Panc1 (cell line): ENCODE measurements at regions not wholly inside any gene's neighbourhood (a gene's known extent, or its start where the extent isn't known, plus 50 kb on each side); places are given as distances from the start of the nearest gene placed in this dataset.

Source experiments
- ATAC-seq: fragments of 200-7000 bp; cut with Tn5 transposase; 2 replicates; pipeline ENCODE4 v1.9.1; 2020; ENCODE audit warnings: mild to moderate bottlenecking, moderate library complexity
- BruUV-seq: library from RNA; stranded (reverse); fragments of 400-500 nt; replicated peaks from 2 replicates; lab custom pipeline; 2021; lab: Mats Ljungman, UMichigan
- CTCF ChIA-PET: fragments of 300-600 bp; sonication (Branson Sonifier 250); formaldehyde crosslinking; loops from one replicate; lab custom pipeline; 2022; ENCODE audit warnings: antibody characterized with exemption; lab: Charles Lee
- POLR2A ChIA-PET: fragments of 300-600 bp; sonication (Branson Sonifier 250); formaldehyde crosslinking; loops from one replicate; lab custom pipeline; 2022; ENCODE audit warnings: antibody characterized with exemption; lab: Charles Lee
- DNase-seq: peaks from one replicate; pipeline ENCODE4 v3.0.0-alpha.2; 2010; ENCODE audit warnings: low read depth, low spot score
- H3K27ac ChIP-seq: 2 replicates; pipeline ENCODE4 v1.5.1; 2011; ENCODE audit warnings: mild to moderate bottlenecking, low read length, inconsistent platforms
- H3K27me3 ChIP-seq: fragments of 200-500 bp; sonication (Bioruptor generic); 2 replicates; pipeline ENCODE4 v1.6.0; 2014; ENCODE audit warnings: low read length, inconsistent platforms; ENCODE audit not compliant: control insufficient read depth, insufficient read depth
- H3K36me3 ChIP-seq: fragments of 200-500 bp; sonication (Bioruptor generic); 2 replicates; pipeline ENCODE4 v1.5.1; 2014; ENCODE audit warnings: inconsistent platforms, mild to moderate bottlenecking, low read length, moderate library complexity; ENCODE audit not compliant: control insufficient read depth, insufficient read depth
- H3K4me1 ChIP-seq: 2 replicates; pipeline ENCODE4 v1.5.1; 2011; ENCODE audit warnings: inconsistent platforms, mild to moderate bottlenecking, low read length, moderate library complexity; ENCODE audit not compliant: control insufficient read depth, insufficient read depth
- H3K4me3 ChIP-seq, 2 experiments: 2 replicates each; pipeline ENCODE4 v1.5.1; 2011 to 2012; ENCODE audit warnings: low read depth in 2 of 2, low read length in 2 of 2, mild to moderate bottlenecking in 2 of 2, inconsistent platforms in 1 of 2, moderate library complexity in 1 of 2
- H3K9me3 ChIP-seq: fragments of 200-500 bp; sonication (Bioruptor generic); 2 replicates; pipeline ENCODE4 v1.5.1; 2014; ENCODE audit warnings: low read depth, mild to moderate bottlenecking, inconsistent platforms, low read length, moderate library complexity; ENCODE audit not compliant: control insufficient read depth, insufficient read depth
- POLR2AphosphoS5 ChIP-seq: IDR thresholded peaks from 2 replicates; pipeline ENCODE4 v1.6.1; 2012; ENCODE audit warnings: mild to moderate bottlenecking, low read depth, low read length, moderate library complexity
- SIN3A ChIP-seq: IDR thresholded peaks from 2 replicates; pipeline ENCODE4 v1.6.1; 2012; ENCODE audit warnings: low read depth, mild to moderate bottlenecking, low read length, moderate library complexity, borderline replicate concordance; ENCODE audit not compliant: insufficient read depth
- TCF7L2 ChIP-seq: IDR thresholded peaks from 2 replicates; pipeline ENCODE4 v1.6.1; 2011; ENCODE audit warnings: mild to moderate bottlenecking, low read depth, low read length, inconsistent platforms
- in situ Hi-C: cut with HindIII; loops from 2 replicates; pipeline ENCODE4 v1.10.0; 2016; ENCODE audit warnings: low sequenced_read_pairs, low pct_unique_long_range_greater_than_20kb
- intact Hi-C: fragments of 100-400 bp; cut with micrococcal nuclease; formaldehyde crosslinking; loops from one replicate; pipeline ENCODE4 v1.10.0; 2022; ENCODE audit not compliant: unreplicated experiment
- TF ChIP-seq, protein P1 (sequence below): fragments of 450-650 bp; IDR thresholded peaks from 2 replicates; pipeline ENCODE4 v1.5.1; 2017; ENCODE audit warnings: mild to moderate bottlenecking
- TF ChIP-seq, protein P2 (sequence below), 2 experiments: IDR thresholded peaks; 2 replicates each; pipeline ENCODE4 v1.6.1; 2011 to 2012; ENCODE audit warnings: low read depth in 2 of 2, control low read depth in 1 of 2, low read length in 1 of 2, mild to moderate bottlenecking in 1 of 2, moderate library complexity in 1 of 2; ENCODE audit not compliant: insufficient read depth in 1 of 2

DNA sequence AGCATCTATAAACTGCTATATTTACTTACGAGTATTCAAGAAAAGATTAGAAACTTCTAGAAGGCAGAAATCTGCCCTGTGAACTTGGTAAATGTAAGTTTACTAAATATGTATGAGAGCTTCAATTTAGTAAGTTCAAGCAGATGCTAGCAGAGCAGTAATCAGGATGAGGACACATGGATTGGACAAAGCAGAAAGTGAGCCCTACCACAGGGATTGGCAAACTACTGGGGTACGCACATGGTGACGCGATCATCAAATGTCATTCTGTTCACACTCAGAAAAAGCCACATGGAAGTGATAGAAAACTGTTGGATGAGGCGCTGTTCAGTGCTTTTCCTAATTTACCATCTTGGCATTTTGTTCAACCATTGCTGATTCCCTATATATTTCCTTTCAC is 360.2 kb upstream of the ZNF385D start:
- no TSS peak for BruUV-seq
- Histone ChIP-seq H3K4me1 (no peaks in the 10 kb centered on the region), H3K27me3 (no peaks in the 10 kb centered on the region), H3K27ac (no peak overlapping the region), H3K36me3 (no peaks in the 10 kb centered on the region), H3K9me3 (no peaks in the 10 kb centered on the region), H3K4me3 (no peak overlapping the region)
- ATAC-seq (no peak), DNase-seq (no peak)
- CTCF ChIA-PET: no interaction called here
- TF ChIP-seq, protein P1, sequence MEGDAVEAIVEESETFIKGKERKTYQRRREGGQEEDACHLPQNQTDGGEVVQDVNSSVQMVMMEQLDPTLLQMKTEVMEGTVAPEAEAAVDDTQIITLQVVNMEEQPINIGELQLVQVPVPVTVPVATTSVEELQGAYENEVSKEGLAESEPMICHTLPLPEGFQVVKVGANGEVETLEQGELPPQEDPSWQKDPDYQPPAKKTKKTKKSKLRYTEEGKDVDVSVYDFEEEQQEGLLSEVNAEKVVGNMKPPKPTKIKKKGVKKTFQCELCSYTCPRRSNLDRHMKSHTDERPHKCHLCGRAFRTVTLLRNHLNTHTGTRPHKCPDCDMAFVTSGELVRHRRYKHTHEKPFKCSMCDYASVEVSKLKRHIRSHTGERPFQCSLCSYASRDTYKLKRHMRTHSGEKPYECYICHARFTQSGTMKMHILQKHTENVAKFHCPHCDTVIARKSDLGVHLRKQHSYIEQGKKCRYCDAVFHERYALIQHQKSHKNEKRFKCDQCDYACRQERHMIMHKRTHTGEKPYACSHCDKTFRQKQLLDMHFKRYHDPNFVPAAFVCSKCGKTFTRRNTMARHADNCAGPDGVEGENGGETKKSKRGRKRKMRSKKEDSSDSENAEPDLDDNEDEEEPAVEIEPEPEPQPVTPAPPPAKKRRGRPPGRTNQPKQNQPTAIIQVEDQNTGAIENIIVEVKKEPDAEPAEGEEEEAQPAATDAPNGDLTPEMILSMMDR: no peak
- no peak for TF ChIP-seq TCF7L2
- TF ChIP-seq POLR2AphosphoS5: no peak
- TF ChIP-seq, protein P2, sequence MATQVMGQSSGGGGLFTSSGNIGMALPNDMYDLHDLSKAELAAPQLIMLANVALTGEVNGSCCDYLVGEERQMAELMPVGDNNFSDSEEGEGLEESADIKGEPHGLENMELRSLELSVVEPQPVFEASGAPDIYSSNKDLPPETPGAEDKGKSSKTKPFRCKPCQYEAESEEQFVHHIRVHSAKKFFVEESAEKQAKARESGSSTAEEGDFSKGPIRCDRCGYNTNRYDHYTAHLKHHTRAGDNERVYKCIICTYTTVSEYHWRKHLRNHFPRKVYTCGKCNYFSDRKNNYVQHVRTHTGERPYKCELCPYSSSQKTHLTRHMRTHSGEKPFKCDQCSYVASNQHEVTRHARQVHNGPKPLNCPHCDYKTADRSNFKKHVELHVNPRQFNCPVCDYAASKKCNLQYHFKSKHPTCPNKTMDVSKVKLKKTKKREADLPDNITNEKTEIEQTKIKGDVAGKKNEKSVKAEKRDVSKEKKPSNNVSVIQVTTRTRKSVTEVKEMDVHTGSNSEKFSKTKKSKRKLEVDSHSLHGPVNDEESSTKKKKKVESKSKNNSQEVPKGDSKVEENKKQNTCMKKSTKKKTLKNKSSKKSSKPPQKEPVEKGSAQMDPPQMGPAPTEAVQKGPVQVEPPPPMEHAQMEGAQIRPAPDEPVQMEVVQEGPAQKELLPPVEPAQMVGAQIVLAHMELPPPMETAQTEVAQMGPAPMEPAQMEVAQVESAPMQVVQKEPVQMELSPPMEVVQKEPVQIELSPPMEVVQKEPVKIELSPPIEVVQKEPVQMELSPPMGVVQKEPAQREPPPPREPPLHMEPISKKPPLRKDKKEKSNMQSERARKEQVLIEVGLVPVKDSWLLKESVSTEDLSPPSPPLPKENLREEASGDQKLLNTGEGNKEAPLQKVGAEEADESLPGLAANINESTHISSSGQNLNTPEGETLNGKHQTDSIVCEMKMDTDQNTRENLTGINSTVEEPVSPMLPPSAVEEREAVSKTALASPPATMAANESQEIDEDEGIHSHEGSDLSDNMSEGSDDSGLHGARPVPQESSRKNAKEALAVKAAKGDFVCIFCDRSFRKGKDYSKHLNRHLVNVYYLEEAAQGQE (IDR thresholded peaks at IDR 0.05; ENCODE audit: insufficient read depth in 1 of 2, low read depth in 2 of 2, low read length in 1 of 2): no peak
- TF ChIP-seq SIN3A: no peak
- POLR2A ChIA-PET: no interaction called here
- in situ Hi-C loops (no loop called here), intact Hi-C loops (loop anchor here (10.0 kb wide), 3 partner anchors 216 to 1766 kb away; partner anchors contain the start of gene ZNF385D)

DNA sequence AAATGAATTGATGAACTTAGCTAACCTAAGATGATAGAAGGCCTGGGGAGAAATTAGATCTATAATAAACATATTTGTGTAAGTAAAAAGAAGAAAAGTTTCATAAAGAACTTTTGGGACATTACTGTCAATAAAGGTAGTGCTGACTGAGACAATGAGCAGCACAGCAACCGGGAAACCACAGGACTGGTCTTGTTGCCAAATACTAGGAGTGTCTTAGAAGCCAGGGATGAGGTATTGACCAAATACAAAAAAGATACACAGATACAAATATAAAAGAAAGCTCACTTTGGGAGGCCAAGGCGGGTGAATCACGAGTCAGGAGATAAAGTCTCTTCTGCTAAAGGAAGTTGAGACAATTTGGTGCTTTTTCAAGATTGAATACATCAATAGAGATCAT is 362.4 kb upstream of the ZNF385D start:
- TF ChIP-seq POLR2AphosphoS5: no peak
- no peak for TF ChIP-seq TCF7L2
- TF ChIP-seq, protein P1: no peak
- no peak for TF ChIP-seq SIN3A
- TF ChIP-seq, protein P2 (IDR thresholded peaks at IDR 0.05; ENCODE audit: insufficient read depth in 1 of 2, low read depth in 2 of 2, low read length in 1 of 2): no peak
- in situ Hi-C loops: no loop called here
- Histone ChIP-seq H3K27me3 (no peaks in the 10 kb centered on the region), H3K4me3 (no peak overlapping the region), H3K9me3 (no peaks in the 10 kb centered on the region), H3K27ac (no peak overlapping the region), H3K4me1 (no peaks in the 10 kb centered on the region), H3K36me3 (no peaks in the 10 kb centered on the region)
- intact Hi-C loops: loop anchor here (10.0 kb wide), 3 partner anchors 219 to 1769 kb away; partner anchors contain the start of gene ZNF385D
- DNase-seq (no peak), ATAC-seq (no peak)
- CTCF ChIA-PET: no interaction called here
- BruUV-seq: no TSS peak
- POLR2A ChIA-PET: no interaction called here
